ENCODE measurements at regions not wholly inside any gene's neighbourhood (a gene's known extent, or its start where the extent isn't known, plus 50 kb on each side); places are given as distances from the start of the nearest gene placed in this dataset.

- no peaks in the 10 kb centered on the region for H3K27me3 Mint-ChIP-seq (ENCODE audit: insufficient read depth, low read depth)
- no peak overlapping the region for H3K4me3 ChIP-seq
- H3K36me3 ChIP-seq = no peaks in the 10 kb centered on the region
- H3K36me3 Mint-ChIP-seq = no peaks in the 10 kb centered on the region
- H3K4me2 ChIP-seq = no peak overlapping the region
- DNase-seq (ENCODE audit: low spot score) = no peak
- H2AFZ ChIP-seq (replicated peaks) = no peak overlapping the region
- no peaks in the 10 kb centered on the region for H3K4me1 ChIP-seq
- H3K79me2 ChIP-seq (ENCODE audit: low read depth) = no peaks in the 10 kb centered on the region
- H3K9ac ChIP-seq = no peak overlapping the region
- no peaks in the 10 kb centered on the region for H3K9me3 Mint-ChIP-seq
- H4K20me1 ChIP-seq (ENCODE audit: low read depth) = no peaks in the 10 kb centered on the region
- H3K27ac Mint-ChIP-seq = no peak overlapping the region
- H3F3A ChIP-seq (ENCODE audit: low read depth) = no peaks in the 10 kb centered on the region
- no peaks in the 10 kb centered on the region for H3K9me3 ChIP-seq (ENCODE audit: low read depth)
- no peak overlapping the region for H3K4me3 Mint-ChIP-seq
- no peak overlapping the region for H3K27ac ChIP-seq
- no peaks in the 10 kb centered on the region for H3K4me1 Mint-ChIP-seq
- TF ChIP-seq EZH2 (IDR thresholded peaks at IDR 0.05) (no peak), CTCF (IDR thresholded peaks at IDR 0.05) (no peak), EZH2phosphoT487 (IDR thresholded peaks at IDR 0.05) (no peak)
- H3K27me3 ChIP-seq = no peaks in the 10 kb centered on the region
These were observed 418.5 kb upstream of the COX7C start for GRCh38 chr5:86199287-86199686.

GRCh38 chr5:86228147-86228546 lies 389.6 kb upstream of the COX7C start:
- no peak overlapping the region for H3K4me2 ChIP-seq
- TF ChIP-seq CTCF (IDR thresholded peaks at IDR 0.05) = no peak
- TF ChIP-seq EZH2phosphoT487 (IDR thresholded peaks at IDR 0.05) = no peak
- TF ChIP-seq EZH2 (IDR thresholded peaks at IDR 0.05) = no peak
- no peaks in the 10 kb centered on the region for H4K20me1 ChIP-seq (ENCODE audit: low read depth)
- no peaks in the 10 kb centered on the region for H3K36me3 ChIP-seq
- no peaks in the 10 kb centered on the region for H3K4me1 ChIP-seq
- no peak for DNase-seq (ENCODE audit: low spot score)
- H3K9ac ChIP-seq = no peak overlapping the region
- no peaks in the 10 kb centered on the region for H3F3A ChIP-seq (ENCODE audit: low read depth)
- Mint-ChIP-seq H3K27ac (no peak overlapping the region), H3K36me3 (no peaks in the 10 kb centered on the region), H3K9me3 (peaks cover 3% of the 10 kb centered on the region), H3K27me3 (ENCODE audit: insufficient read depth, low read depth) (no peaks in the 10 kb centered on the region), H3K4me1 (no peaks in the 10 kb centered on the region), H3K4me3 (no peak overlapping the region)
- no peaks in the 10 kb centered on the region for H3K79me2 ChIP-seq (ENCODE audit: low read depth)
- H3K4me3 ChIP-seq = no peak overlapping the region
- H3K27ac ChIP-seq = no peak overlapping the region
- no peaks in the 10 kb centered on the region for H3K9me3 ChIP-seq (ENCODE audit: low read depth)
- no peaks in the 10 kb centered on the region for H3K27me3 ChIP-seq
- no peak overlapping the region for H2AFZ ChIP-seq (replicated peaks)

- Histone ChIP-seq H3K9ac (no peak overlapping the region), H3K9me3 (ENCODE audit: low read depth) (no peaks in the 10 kb centered on the region), H2AFZ (replicated peaks) (peak overlapping the region; percentile 36), H3K4me2 (no peak overlapping the region), H3K4me1 (no peaks in the 10 kb centered on the region), H3K27ac (no peak overlapping the region), H3K79me2 (ENCODE audit: low read depth) (no peaks in the 10 kb centered on the region), H3K4me3 (no peak overlapping the region), H3K27me3 (no peaks in the 10 kb centered on the region), H3K36me3 (no peaks in the 10 kb centered on the region), H3F3A (ENCODE audit: low read depth) (no peaks in the 10 kb centered on the region), H4K20me1 (ENCODE audit: low read depth) (no peaks in the 10 kb centered on the region)
- Mint-ChIP-seq H3K9me3 (no peaks in the 10 kb centered on the region), H3K4me3 (no peak overlapping the region), H3K36me3 (no peaks in the 10 kb centered on the region), H3K27ac (no peak overlapping the region), H3K27me3 (ENCODE audit: insufficient read depth, low read depth) (no peaks in the 10 kb centered on the region), H3K4me1 (no peaks in the 10 kb centered on the region)
- DNase-seq (ENCODE audit: low spot score) = no peak
- no peak for TF ChIP-seq EZH2 (IDR thresholded peaks at IDR 0.05)
- TF ChIP-seq EZH2phosphoT487 (IDR thresholded peaks at IDR 0.05) = no peak
- TF ChIP-seq CTCF (IDR thresholded peaks at IDR 0.05) = no peak
These were observed 385.5 kb upstream of the COX7C start for GRCh38 chr5:86232246-86232645.

- Histone ChIP-seq H3K4me2 (no peak overlapping the region), H2AFZ (replicated peaks) (no peak overlapping the region), H3K27me3 (no peaks in the 10 kb centered on the region), H3K4me3 (no peak overlapping the region), H3K79me2 (ENCODE audit: low read depth) (no peaks in the 10 kb centered on the region), H4K20me1 (ENCODE audit: low read depth) (no peaks in the 10 kb centered on the region), H3F3A (ENCODE audit: low read depth) (no peaks in the 10 kb centered on the region), H3K4me1 (no peaks in the 10 kb centered on the region), H3K9me3 (ENCODE audit: low read depth) (no peaks in the 10 kb centered on the region), H3K36me3 (no peaks in the 10 kb centered on the region), H3K9ac (no peak overlapping the region), H3K27ac (no peak overlapping the region)
- DNase-seq (ENCODE audit: low spot score) = no peak
- TF ChIP-seq EZH2phosphoT487 (IDR thresholded peaks at IDR 0.05) = no peak
- TF ChIP-seq EZH2 (IDR thresholded peaks at IDR 0.05) = no peak
- TF ChIP-seq CTCF (IDR thresholded peaks at IDR 0.05) = no peak
- no peak overlapping the region for H3K27ac Mint-ChIP-seq
- no peaks in the 10 kb centered on the region for H3K36me3 Mint-ChIP-seq
- H3K4me3 Mint-ChIP-seq = no peak overlapping the region
- H3K27me3 Mint-ChIP-seq (ENCODE audit: insufficient read depth, low read depth) = no peaks in the 10 kb centered on the region
- no peaks in the 10 kb centered on the region for H3K4me1 Mint-ChIP-seq
- no peaks in the 10 kb centered on the region for H3K9me3 Mint-ChIP-seq
These were observed 373.6 kb upstream of the COX7C start for GRCh38 chr5:86244153-86244552.

Data from neural progenitor cell (in vitro differentiated cells).